ENCODE measurements at regions not wholly inside any gene's neighbourhood (a gene's known extent, or its start where the extent isn't known, plus 50 kb on each side); places are given as distances from the start of the nearest gene placed in this dataset.
"Not testable (repeated sequence)": the region's sequence is repeated elsewhere in the genome, so short reads cannot be mapped to it uniquely, and the experiment has no call there.

GRCh38 chr5:1633605-1634336, 110.0 kb upstream of the LPCAT1 start:
- peak; percentile 90 for DNase-seq

- DNase-seq: not testable (repeated sequence)
These were observed 107.2 kb upstream of the LPCAT1 start for GRCh38 chr5:1631004-1631403.

- DNase-seq: not testable (repeated sequence)
These were observed 102.6 kb upstream of the LPCAT1 start for GRCh38 chr5:1626397-1626796.

GRCh38 chr5:1619531-1619930, 95.8 kb upstream of the LPCAT1 start:
- DNase-seq: not testable (repeated sequence)

- DNase-seq: not testable (repeated sequence)
These were observed 94.6 kb upstream of the LPCAT1 start for GRCh38 chr5:1618296-1618865.

- not testable (repeated sequence) for DNase-seq
These were observed 93.5 kb upstream of the LPCAT1 start for GRCh38 chr5:1617236-1617755.

GRCh38 chr5:1613515-1613914, 89.8 kb upstream of the LPCAT1 start:
- DNase-seq: not testable (repeated sequence)

- DNase-seq: not testable (repeated sequence)
These were observed 86.8 kb upstream of the LPCAT1 start for GRCh38 chr5:1610526-1610925.

GRCh38 chr5:1609111-1609510, 85.4 kb upstream of the LPCAT1 start:
- not testable (repeated sequence) for DNase-seq

- peak; percentile 48 for DNase-seq
These were observed 84.6 kb upstream of the LPCAT1 start for GRCh38 chr5:1608336-1608735.

- DNase-seq: not testable (repeated sequence)
These were observed 83.2 kb upstream of the LPCAT1 start for GRCh38 chr5:1606951-1607350.

- not testable (repeated sequence) for DNase-seq
These were observed 80.2 kb upstream of the LPCAT1 start for GRCh38 chr5:1603916-1604315.

- peak; percentile 22 for DNase-seq
These were observed 77.8 kb upstream of the LPCAT1 start for GRCh38 chr5:1601565-1601964.

GRCh38 chr5:1598950-1599737, 75.4 kb upstream of the LPCAT1 start:
- peak; percentile 57 for DNase-seq

- peak; percentile 23 for DNase-seq
These were observed 73.3 kb upstream of the LPCAT1 start for GRCh38 chr5:1597093-1597473.

- DNase-seq: not testable (repeated sequence)
These were observed 72.8 kb upstream of the LPCAT1 start for GRCh38 chr5:1596462-1597092.

GRCh38 chr5:1594357-1595106, 70.8 kb upstream of the LPCAT1 start:
- DNase-seq: peak; percentile 91

- DNase-seq: peak; percentile 17
These were observed 70.2 kb upstream of the LPCAT1 start for GRCh38 chr5:1593903-1594356.

GRCh38 chr5:1588071-1588694, 64.4 kb upstream of the LPCAT1 start:
- not testable (repeated sequence) for DNase-seq

GRCh38 chr5:1583081-1583875, 59.5 kb upstream of the LPCAT1 start:
- not testable (repeated sequence) for DNase-seq

GRCh38 chr5:1579389-1579788, 55.6 kb upstream of the LPCAT1 start:
- DNase-seq: not testable (repeated sequence)

All from hematopoietic multipotent progenitor cell treated with erythropoietin and hydrocortisone succinate and interleukin-3 and kit ligand, for 4 days (in vitro differentiated cells).